PC-9 (cell line): ENCODE measurements at regions not wholly inside any gene's neighbourhood (a gene's known extent, or its start where the extent isn't known, plus 50 kb on each side); places are given as distances from the start of the nearest gene placed in this dataset.
"Not testable (repeated sequence)": the region's sequence is repeated elsewhere in the genome, so short reads cannot be mapped to it uniquely, and the experiment has no call there.

Experiments
- CTCF ChIP-seq: fragments of 200-600 bp; sonication (generic); conservative IDR thresholded peaks from 2 replicates; pipeline ENCODE4 v1.6.1; 2017; ENCODE audit warnings: mixed run types, antibody characterized with exemption, mild to moderate bottlenecking, moderate library complexity
- EZH2 ChIP-seq: fragments of 200-600 bp; sonication (generic); IDR thresholded peaks from 2 replicates; pipeline ENCODE4 v1.8.0; 2017; ENCODE audit warnings: antibody characterized with exemption, low read depth

- peak; percentile 59 for TF ChIP-seq CTCF
- not testable (repeated sequence) for TF ChIP-seq EZH2
Observed at GRCh38 chr15:101877649-101878048, 65.6 kb downstream of the OR4F15 start.
